HG02970 (cell line): ENCODE measurements at regions not wholly inside any gene's neighbourhood (a gene's known extent, or its start where the extent isn't known, plus 50 kb on each side); places are given as distances from the start of the nearest gene placed in this dataset.
"Not testable (repeated sequence)": the region's sequence is repeated elsewhere in the genome, so short reads cannot be mapped to it uniquely, and the experiment has no call there.

Experiments used
- ATAC-seq: cut with Tn5 transposase; IDR thresholded peaks from one replicate; pipeline ENCODE4 v1.9.1; 2021; ENCODE audit warnings: mild to moderate bottlenecking, moderate library complexity, moderate number of reproducible peaks; ENCODE audit not compliant: unreplicated experiment, low FRiP score

- ATAC-seq: not testable (repeated sequence)
Observed at GRCh38 chr14:105921781-105922180, 395.4 kb downstream of the TMEM121 start.

GRCh38 chr14:105923520-105924191, 397.3 kb downstream of the TMEM121 start:
- ATAC-seq: not testable (repeated sequence)

DNA sequence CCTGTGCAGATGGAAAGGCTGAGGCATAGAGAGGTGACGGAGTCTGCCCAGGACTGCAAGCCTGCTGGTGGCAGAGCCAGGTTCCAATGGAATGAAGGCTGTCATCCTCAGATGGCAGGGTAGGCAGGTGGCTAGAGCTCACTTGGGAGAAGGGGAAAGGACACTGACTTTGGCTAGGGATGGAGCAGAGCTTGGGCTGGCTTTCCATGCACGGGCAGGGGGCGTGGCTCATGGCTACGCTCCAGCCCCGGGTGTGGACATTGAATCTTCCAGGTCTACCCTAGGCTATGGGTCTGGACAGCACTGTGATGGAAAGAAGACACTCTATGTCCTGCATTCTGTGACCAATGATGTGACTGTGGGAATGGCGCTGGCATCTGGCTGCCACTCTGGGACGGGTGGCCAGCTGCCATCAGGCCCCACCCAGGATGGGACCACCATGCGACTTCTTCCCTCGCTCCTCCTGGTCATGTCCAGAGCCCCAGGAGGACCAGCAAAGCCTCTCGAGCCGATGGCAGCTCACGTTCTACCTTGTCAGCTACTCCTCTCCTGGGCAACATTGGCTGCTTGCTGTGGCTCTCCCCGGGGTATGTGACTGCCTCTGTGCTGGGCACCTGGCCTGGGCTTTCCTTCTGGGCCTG, 398.7 kb downstream of the TMEM121 start:
- no peak for ATAC-seq

DNA sequence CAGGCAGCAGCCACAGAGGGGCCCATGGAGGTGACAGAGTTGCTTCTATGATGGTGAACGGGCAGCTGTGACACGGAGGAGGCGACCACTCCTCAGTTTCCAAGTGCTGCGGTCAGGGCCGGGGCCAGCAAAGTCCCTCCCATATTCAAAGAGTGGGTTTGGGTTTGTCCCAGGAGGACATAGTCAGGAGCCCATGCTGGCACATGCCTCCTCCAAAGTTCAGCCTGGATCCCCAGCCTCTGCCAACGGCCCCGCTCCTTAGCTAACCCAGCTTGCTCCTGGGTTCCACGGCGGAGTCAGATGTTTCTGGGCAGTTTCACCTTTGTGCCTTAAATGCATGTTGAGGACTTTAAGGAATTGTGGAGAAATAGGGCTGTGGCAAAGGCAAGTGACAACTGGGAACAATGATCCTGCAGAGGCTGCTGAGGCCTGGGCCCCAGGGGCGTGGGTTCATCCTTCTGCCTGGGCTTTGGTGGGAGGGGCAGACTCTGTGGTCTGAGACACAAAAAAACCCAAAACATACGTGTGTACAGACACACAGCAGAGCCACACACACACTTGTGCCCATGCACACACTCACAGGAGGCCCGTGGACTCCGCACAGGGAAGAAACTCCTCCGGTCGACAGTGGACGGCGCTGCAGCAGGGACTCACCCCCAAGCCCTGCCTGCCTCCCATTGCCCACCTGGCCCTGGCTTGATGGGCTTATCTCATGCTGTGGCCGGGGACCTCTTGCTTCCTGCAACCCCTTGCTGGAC, 399.4 kb downstream of the TMEM121 start:
- ATAC-seq: no peak

- no peak for ATAC-seq
Observed at GRCh38 chr14:105926373-105927095, 400.2 kb downstream of the TMEM121 start.

GRCh38 chr14:105927096-105928060, 401.0 kb downstream of the TMEM121 start:
- ATAC-seq: no peak

GRCh38 chr14:105928171-105929111, 402.1 kb downstream of the TMEM121 start:
- ATAC-seq: not testable (repeated sequence)

GRCh38 chr14:105929327-105930081, 403.1 kb downstream of the TMEM121 start:
- ATAC-seq: no peak

DNA sequence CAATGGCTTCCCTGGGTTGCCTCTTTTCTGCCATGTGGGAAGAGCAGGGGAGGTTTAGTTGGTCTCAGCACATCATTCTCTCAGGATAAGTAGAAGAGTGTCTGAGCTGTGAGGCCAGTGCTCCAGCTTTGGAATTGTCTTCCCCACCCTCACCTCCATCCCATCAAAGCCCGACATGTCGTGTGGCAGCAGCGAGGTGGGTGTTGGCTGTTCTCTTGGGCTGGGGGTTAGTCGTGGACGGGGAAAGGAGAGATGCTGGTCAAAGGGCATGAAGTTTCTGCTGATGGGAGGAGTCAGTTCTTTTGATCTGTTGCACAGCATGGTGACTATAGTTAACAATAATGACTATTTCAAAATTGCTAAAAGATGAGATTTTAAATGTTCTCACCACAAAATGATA, 404.2 kb downstream of the TMEM121 start:
- no peak for ATAC-seq

DNA sequence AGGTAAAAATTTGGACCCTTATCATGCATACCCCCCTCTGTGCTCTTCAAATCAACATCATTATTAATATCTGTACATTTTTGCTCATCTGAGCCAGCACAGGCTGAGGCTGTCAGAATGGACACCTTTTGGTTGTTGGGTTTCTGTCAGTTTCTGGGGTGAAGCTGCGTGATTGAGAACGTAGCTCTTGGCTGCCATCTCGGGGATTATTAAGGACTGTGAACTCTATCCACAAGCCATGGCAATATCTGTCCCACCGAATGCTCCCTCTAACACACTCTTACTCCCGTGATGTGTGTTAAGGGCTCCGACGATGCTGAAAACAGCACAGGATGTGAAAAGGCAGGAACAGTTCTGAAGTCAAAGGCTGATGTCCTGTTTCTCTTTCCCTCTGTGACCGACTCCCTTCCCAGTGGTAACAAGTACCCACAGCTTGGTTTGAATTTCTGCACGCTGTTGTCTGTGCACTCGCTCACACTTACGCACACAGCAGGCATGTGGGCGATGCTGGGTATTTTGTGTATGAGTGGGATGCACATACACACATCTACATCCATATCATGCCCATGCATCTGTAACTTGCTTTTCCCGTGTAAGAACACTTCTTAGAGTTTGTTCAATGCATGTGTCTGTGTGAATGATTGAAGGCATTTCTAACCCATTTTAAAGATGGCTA, 405.6 kb downstream of the TMEM121 start:
- no peak for ATAC-seq

GRCh38 chr14:105933238-105933637, 406.9 kb downstream of the TMEM121 start:
- no peak for ATAC-seq

DNA sequence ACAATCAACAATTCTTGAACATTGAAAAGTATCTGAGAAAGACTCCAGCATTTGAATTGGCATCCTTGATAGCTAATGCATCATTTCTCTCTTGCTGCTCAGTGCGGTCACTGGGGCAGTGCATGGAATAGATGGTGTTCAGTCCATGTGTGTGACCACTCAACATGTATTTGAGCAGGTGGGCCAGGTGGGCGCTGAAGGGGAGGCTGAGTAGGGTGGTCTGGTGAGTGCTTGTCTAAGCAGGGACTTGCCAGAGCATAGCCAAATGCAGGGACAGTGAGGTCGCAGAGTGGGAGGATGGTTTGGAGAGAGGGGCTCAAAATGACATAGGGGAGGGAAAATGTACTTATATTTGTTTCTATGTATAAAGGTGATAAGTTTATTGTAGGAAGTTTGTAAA, 409.0 kb downstream of the TMEM121 start:
- no peak for ATAC-seq

DNA sequence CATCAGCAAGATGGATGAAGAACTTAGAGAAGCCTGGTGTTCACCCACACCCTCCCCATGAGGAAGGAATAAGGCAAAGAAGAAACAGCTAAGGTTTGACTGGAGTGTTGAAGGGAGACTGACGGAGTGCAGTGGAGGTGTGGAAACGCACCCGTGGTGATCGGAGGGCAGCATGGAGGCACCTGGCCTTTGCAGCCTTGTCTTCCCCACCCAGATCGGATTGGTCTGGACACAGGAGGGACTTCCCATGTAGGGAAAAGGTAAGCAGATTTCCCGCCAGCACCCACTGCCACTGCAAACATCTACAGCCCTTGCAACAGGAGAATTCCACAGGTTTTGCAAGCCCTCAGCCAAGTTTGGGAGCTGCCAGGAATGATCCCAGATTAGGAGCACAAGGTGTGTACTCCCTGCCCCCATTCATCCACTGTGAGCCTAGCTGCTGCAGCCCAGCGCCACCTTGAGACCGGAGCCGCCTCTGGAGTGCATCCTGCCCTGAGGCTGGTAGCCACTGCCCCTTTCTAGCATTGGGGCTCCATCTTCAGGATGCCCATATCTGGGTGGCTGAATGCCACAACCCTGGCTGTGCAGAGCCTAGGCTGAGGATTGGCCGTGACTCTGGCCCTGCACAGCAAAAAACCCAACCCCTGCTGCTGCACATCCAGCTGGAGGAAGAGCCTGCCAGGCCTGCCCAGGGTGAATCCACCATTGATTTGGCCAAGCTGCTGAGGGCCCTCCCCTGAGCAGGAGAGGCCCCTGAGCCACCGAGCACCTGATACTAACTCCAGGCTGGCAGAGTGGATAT, 411.1 kb downstream of the TMEM121 start:
- ATAC-seq: no peak

DNA sequence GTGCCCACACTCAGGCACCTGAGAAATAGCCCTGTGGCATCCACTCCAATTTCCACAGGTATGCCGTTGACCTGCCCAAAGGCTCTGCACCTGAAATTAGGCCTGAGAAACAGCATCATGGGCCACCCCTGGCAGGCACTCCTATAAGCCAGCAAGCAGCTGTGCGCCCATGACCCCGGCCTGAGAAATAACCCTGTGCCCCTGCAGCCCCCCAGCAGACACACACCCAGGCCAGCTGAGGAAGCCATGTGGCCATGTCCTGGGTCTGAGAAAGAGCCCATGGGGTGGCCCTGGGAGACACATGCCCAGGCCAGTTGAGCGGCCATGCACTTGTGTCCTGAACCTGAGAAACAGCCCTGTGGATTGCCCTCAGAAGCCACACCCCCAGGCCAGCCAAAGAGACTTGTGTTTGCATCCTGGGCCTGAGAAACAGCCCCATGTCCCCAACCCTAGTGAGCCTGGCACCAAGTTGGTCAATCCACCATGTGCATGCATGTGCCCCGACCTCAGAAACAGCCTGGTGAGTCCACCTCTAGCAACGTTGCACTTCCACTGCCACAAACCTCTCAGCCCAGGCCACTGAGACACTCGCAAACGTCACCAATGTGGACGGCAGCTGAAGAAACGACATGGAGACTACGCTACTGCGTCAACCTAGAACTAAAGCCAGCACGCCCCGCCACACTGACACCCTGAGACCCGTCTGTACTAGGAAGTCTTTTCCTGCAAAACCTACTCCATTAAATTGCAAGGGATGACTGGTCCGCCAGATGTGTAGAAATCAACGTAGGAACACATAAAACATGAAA, 411.9 kb downstream of the TMEM121 start:
- ATAC-seq: no peak

DNA sequence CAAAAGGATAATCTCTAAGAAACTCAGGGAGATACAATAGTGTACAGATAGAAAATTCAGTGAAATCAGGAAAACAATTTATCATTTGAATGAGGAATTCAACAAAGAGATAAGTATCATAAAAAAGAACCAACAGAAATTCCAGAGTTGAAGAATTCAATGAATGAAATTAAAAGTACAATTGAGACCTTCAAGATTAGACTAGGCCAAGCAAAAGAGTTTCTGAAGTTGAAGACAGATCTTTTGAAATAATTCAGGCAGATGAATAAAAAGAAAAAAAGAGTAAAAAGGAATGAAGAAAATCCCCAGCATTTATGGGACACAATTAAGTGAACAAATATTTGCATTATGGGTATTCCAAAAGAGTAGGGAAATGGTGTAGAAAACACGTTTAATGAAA, 412.6 kb downstream of the TMEM121 start:
- ATAC-seq: no peak
